GM12874 (cell line): ENCODE measurements at regions not wholly inside any gene's neighbourhood (a gene's known extent, or its start where the extent isn't known, plus 50 kb on each side); places are given as distances from the start of the nearest gene placed in this dataset.

ENCODE experiments used
- CTCF ChIP-seq: IDR thresholded peaks from 2 replicates; pipeline ENCODE4 v1.5.1; 2011; ENCODE audit warnings: low read depth, mild to moderate bottlenecking, control low read depth, low read length, moderate library complexity; ENCODE audit not compliant: insufficient read depth

- no peak for TF ChIP-seq CTCF
These were observed 1144.6 kb upstream of the TMPRSS15 start for GRCh38 chr21:19547951-19548840.

- no peak for TF ChIP-seq CTCF
These were observed 1150.5 kb upstream of the TMPRSS15 start for GRCh38 chr21:19553919-19554615.

GRCh38 chr21:19557046-19557445 is 1153.5 kb upstream of the TMPRSS15 start:
- TF ChIP-seq CTCF: no peak

GRCh38 chr21:19557488-19557887 is 1153.9 kb upstream of the TMPRSS15 start:
- no peak for TF ChIP-seq CTCF

- no peak for TF ChIP-seq CTCF
These were observed 1162.0 kb upstream of the TMPRSS15 start for GRCh38 chr21:19565587-19565986.

GRCh38 chr21:19566975-19567374 is 1163.4 kb upstream of the TMPRSS15 start:
- no peak for TF ChIP-seq CTCF

GRCh38 chr21:19577381-19577780 is 1173.8 kb upstream of the TMPRSS15 start:
- no peak for TF ChIP-seq CTCF
